Ishikawa (cell line): ENCODE measurements at regions not wholly inside any gene's neighbourhood (a gene's known extent, or its start where the extent isn't known, plus 50 kb on each side); places are given as distances from the start of the nearest gene placed in this dataset.

ENCODE experiments used
- CEBPB ChIP-seq: IDR thresholded peaks from 2 replicates; pipeline ENCODE4 v1.6.1; 2012
- CREB1 ChIP-seq: IDR thresholded peaks from 2 replicates; pipeline ENCODE4 v1.6.1; 2012; ENCODE audit warnings: low read depth
- EGR1 ChIP-seq: IDR thresholded peaks from 2 replicates; pipeline ENCODE4 v1.6.1; 2012
- EP300 ChIP-seq: IDR thresholded peaks from 2 replicates; pipeline ENCODE4 v1.6.1; 2012; ENCODE audit warnings: borderline replicate concordance
- FOXM1 ChIP-seq: IDR thresholded peaks from 2 replicates; pipeline ENCODE4 v1.6.1; 2012; ENCODE audit warnings: low read depth, borderline replicate concordance
- NFIC ChIP-seq: IDR thresholded peaks from 2 replicates; pipeline ENCODE4 v1.6.1; 2012
- RAD21 ChIP-seq: IDR thresholded peaks from 2 replicates; pipeline ENCODE4 v1.6.1; 2012; ENCODE audit warnings: low read depth
- TAF1 ChIP-seq: IDR thresholded peaks from 2 replicates; pipeline ENCODE4 v1.6.1; 2012; ENCODE audit warnings: low read depth, mild to moderate bottlenecking
- TCF12 ChIP-seq: IDR thresholded peaks from 2 replicates; pipeline ENCODE4 v1.6.1; 2012; ENCODE audit warnings: low read depth
- TEAD4 ChIP-seq: IDR thresholded peaks from 2 replicates; pipeline ENCODE4 v1.6.1; 2012
- YY1 ChIP-seq: IDR thresholded peaks from 2 replicates; pipeline ENCODE4 v1.6.1; 2012; ENCODE audit warnings: low read depth
- ZBTB7A ChIP-seq: IDR thresholded peaks from 2 replicates; pipeline ENCODE4 v1.6.1; 2012; ENCODE audit warnings: low read depth
- TF ChIP-seq, protein P1 (sequence below): IDR thresholded peaks from 2 replicates; pipeline ENCODE4 v1.6.1; 2012
- TF ChIP-seq, protein P2 (sequence below): IDR thresholded peaks from 2 replicates; pipeline ENCODE4 v1.6.1; 2012
- TF ChIP-seq, protein P3 (sequence below): IDR thresholded peaks from 2 replicates; pipeline ENCODE4 v1.6.1; 2012; ENCODE audit warnings: low read depth, mild to moderate bottlenecking

DNA sequence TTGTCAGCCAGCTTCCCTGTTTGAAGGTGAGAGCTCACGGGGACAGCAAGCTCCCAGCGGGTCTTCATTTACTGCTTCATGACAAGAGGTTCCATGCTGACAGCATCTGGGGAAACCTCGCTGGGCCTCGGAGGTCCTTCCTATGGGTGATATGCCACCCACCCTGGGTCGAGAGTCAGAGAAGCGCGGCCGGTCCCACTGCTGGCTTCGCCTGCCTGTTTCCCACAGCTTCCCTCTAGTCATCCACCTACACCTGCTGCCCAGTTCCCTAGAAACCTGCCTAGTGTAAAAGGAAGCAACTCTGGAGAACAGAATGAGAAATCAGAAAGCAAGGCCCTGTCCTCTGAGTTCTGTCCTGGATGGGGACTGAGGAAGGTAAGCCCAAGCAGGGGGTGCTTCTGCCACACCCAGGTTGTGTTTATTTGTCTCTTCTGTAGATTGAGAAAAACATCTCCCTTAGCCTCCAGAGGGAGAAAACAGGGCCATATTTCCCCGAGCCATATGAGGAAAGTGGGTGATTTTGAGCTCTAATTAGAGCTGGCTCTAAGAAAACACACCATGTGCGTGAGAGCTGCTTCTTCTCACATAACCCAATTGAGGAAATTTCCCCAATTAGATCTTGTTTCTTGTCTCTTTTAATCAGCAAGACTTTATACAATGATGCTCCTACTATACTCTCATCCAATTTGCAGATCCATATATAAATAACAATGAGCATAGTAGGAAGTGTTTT is 504.3 kb downstream of the IRS2 start:
- TF ChIP-seq, protein P1, sequence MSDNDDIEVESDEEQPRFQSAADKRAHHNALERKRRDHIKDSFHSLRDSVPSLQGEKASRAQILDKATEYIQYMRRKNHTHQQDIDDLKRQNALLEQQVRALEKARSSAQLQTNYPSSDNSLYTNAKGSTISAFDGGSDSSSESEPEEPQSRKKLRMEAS, result no peak
- no peak for TF ChIP-seq TAF1
- no peak for TF ChIP-seq YY1
- no peak for TF ChIP-seq EP300
- TF ChIP-seq CEBPB, result no peak
- TF ChIP-seq NFIC, result no peak
- TF ChIP-seq EGR1, result no peak
- TF ChIP-seq FOXM1, result no peak
- TF ChIP-seq TCF12, result no peak
- TF ChIP-seq, protein P2, sequence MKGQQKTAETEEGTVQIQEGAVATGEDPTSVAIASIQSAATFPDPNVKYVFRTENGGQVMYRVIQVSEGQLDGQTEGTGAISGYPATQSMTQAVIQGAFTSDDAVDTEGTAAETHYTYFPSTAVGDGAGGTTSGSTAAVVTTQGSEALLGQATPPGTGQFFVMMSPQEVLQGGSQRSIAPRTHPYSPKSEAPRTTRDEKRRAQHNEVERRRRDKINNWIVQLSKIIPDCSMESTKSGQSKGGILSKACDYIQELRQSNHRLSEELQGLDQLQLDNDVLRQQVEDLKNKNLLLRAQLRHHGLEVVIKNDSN, result no peak

DNA sequence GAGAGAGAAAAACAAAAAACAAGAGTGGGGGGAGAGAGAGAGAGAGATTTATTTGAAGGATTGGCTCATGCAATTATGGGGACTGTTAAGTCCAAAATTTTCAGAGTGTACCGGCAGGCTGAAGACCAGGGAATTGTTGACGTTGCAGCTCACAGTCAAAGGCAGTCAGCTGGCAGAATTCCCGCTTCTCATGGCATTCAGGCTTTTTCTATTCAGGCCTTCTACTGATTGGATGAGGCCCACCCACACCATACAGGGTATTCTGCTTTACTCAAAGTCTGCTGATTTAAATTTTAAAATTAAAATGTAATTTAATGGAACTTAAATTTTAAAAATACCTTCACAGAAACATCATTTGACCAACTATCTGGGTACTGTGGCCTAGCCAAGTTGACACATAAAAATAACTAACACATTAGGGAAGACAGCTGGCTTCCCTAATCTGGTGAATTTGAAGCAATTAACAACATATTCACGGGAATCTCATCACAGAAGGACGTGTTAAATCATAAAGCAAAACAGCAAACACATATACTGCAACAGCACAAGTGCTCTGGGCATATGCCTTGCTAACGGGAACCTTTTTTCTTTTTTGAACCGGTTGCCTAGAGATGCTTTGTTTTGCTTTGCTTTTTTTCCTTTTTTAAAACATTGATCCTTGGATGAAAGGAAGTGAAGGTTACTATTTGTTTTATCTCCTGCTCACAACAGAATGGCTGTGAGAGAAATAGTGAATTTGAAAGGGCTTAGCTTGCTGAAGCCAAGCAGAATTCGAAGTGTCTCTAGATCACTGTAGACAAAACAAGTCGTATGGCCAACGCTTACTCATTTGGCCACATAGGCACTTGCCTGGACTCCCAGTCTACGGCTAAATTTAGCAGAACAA is 505.1 kb downstream of the IRS2 start:
- TF ChIP-seq, protein P2, result no peak
- TF ChIP-seq TCF12, result no peak
- TF ChIP-seq, protein P1, result no peak
- no peak for TF ChIP-seq YY1
- TF ChIP-seq CREB1, result no peak
- no peak for TF ChIP-seq RAD21

DNA sequence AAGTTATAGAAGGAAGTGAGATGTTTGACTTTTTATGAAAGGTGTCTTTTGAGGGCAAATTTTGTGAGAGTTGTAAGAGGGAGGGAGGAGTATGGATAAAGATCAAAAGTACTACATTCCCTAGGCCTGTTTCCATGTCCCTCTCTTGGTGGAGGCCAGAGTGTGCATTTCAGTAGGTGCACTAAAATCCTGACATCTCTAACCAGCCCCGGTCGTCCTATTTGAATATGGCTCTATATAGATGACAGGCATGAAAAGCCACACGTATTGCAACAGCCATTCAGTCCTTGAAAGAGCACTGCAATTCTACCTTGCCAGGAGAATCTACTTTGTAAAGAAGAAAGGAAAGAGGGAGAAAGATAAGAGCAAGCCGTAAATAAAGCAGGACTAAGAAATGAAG is 510.1 kb downstream of the IRS2 start:
- TF ChIP-seq, protein P3, sequence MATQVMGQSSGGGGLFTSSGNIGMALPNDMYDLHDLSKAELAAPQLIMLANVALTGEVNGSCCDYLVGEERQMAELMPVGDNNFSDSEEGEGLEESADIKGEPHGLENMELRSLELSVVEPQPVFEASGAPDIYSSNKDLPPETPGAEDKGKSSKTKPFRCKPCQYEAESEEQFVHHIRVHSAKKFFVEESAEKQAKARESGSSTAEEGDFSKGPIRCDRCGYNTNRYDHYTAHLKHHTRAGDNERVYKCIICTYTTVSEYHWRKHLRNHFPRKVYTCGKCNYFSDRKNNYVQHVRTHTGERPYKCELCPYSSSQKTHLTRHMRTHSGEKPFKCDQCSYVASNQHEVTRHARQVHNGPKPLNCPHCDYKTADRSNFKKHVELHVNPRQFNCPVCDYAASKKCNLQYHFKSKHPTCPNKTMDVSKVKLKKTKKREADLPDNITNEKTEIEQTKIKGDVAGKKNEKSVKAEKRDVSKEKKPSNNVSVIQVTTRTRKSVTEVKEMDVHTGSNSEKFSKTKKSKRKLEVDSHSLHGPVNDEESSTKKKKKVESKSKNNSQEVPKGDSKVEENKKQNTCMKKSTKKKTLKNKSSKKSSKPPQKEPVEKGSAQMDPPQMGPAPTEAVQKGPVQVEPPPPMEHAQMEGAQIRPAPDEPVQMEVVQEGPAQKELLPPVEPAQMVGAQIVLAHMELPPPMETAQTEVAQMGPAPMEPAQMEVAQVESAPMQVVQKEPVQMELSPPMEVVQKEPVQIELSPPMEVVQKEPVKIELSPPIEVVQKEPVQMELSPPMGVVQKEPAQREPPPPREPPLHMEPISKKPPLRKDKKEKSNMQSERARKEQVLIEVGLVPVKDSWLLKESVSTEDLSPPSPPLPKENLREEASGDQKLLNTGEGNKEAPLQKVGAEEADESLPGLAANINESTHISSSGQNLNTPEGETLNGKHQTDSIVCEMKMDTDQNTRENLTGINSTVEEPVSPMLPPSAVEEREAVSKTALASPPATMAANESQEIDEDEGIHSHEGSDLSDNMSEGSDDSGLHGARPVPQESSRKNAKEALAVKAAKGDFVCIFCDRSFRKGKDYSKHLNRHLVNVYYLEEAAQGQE, result no peak
- no peak for TF ChIP-seq TAF1
- no peak for TF ChIP-seq ZBTB7A
- TF ChIP-seq, protein P1, result no peak
- no peak for TF ChIP-seq TEAD4
- TF ChIP-seq RAD21, result no peak

DNA sequence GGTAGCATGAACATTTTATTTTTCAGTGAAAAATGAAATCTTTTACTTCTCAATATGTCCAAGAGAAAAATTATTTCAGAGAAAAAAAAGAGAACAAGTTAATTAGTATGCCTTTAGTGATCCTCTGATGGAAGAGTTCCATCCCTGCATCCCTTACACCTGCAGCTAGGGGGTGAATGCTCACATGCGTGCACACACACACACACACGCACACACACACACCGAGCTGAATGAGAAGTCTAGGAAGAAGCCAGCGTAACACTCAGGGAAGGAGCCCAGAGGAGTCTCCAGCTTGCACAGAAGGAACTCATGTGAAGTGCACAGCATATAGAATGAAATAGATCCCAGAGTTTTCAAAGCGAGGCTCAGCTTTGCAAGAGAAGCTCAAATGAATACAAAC is 510.5 kb downstream of the IRS2 start:
- TF ChIP-seq NFIC (no peak), RAD21 (no peak), YY1 (no peak), ZBTB7A (no peak), CREB1 (no peak), TAF1 (no peak), EGR1 (no peak), FOXM1 (no peak), TEAD4 (no peak), EP300 (no peak), CEBPB (no peak), TCF12 (no peak)
- TF ChIP-seq, protein P3, result no peak
- TF ChIP-seq, protein P1, result no peak
- TF ChIP-seq, protein P2, result no peak
